Liver (tissue), 3 donors: ENCODE measurements at regions not wholly inside any gene's neighbourhood (a gene's known extent, or its start where the extent isn't known, plus 50 kb on each side); places are given as distances from the start of the nearest gene placed in this dataset.

Experiments used
- ATF3 ChIP-seq: IDR thresholded peaks from 2 replicates; pipeline ENCODE4 v1.6.1; 2016; ENCODE audit warnings: antibody characterized with exemption
- CTCF ChIP-seq: fragments of 150-350 bp; IDR thresholded peaks from 2 replicates; pipeline ENCODE4 v1.5.1; 2017; ENCODE audit warnings: improper control_type of control experiment, low read depth, low read length; ENCODE audit not compliant: missing input control
- MAX ChIP-seq: IDR thresholded peaks from 2 replicates; pipeline ENCODE4 v1.6.1; 2016; ENCODE audit warnings: antibody characterized with exemption
- RAD21 ChIP-seq, 2 donors: IDR thresholded peaks; 2 replicates each; pipeline ENCODE4 v1.6.1; 2016; ENCODE audit warnings: antibody characterized with exemption in 2 of 2, mild to moderate bottlenecking in 2 of 2
- SP1 ChIP-seq: IDR thresholded peaks from 2 replicates; pipeline ENCODE4 v1.6.1; 2018; ENCODE audit warnings: antibody characterized with exemption, mild to moderate bottlenecking
- donor health status: healthy.
- donor health status: healthy.

- TF ChIP-seq RAD21 (IDR thresholded peaks at IDR 0.05) (no peak), CTCF (peak; percentile 4), ATF3 (no peak), MAX (no peak), SP1 (no peak)
Measured at GRCh38 chr15:79218588-79219200, 63.8 kb upstream of the ANKRD34C start.
